MM.1S (cell line): ENCODE measurements at regions not wholly inside any gene's neighbourhood (a gene's known extent, or its start where the extent isn't known, plus 50 kb on each side); places are given as distances from the start of the nearest gene placed in this dataset.
A peak's percentile ranks its signal among the peaks of the same experiment; 100 is the strongest.

Experiments used
- CTCF ChIP-seq: fragments of 300-600 bp; sonication (generic); IDR thresholded peaks from 2 replicates; pipeline ENCODE4 v1.5.1; 2016; ENCODE audit warnings: antibody characterized with exemption, low read length, mixed read lengths
- EZH2 ChIP-seq: fragments of 300-600 bp; sonication (generic); optimal IDR thresholded peaks from 2 replicates; pipeline ENCODE3; 2017; ENCODE audit warnings: low read depth, mild to moderate bottlenecking, antibody characterized with exemption, low read length, mixed read lengths
- EZH2phosphoT487 ChIP-seq: fragments of 300-600 bp; sonication (generic); IDR thresholded peaks from 2 replicates; pipeline ENCODE4 v1.6.1; 2018; ENCODE audit warnings: antibody characterized with exemption, low read length

GRCh38 chr14:59126714-59127436 is 61.6 kb upstream of the DAAM1 start:
- TF ChIP-seq EZH2phosphoT487 (no peak), CTCF (peak; percentile 49), EZH2 (no peak)
